GM23338 (cell line): ENCODE measurements at regions not wholly inside any gene's neighbourhood (a gene's known extent, or its start where the extent isn't known, plus 50 kb on each side); places are given as distances from the start of the nearest gene placed in this dataset.

ENCODE experiments used
- ATAC-seq: fragments of 200-7000 bp; cut with Tn5 transposase; 3 replicates; pipeline ENCODE4 v1.9.1; 2020
- DNase-seq: peaks from one replicate; pipeline ENCODE4 v3.0.0-alpha.2; 2015; ENCODE audit warnings: low spot score
- H2AFZ ChIP-seq: fragments of 200-600 bp; sonication (generic); 2 replicates; pipeline ENCODE4 v1.8.0; 2016; ENCODE audit warnings: antibody characterized with exemption, mild to moderate bottlenecking, moderate library complexity
- H3F3A ChIP-seq: fragments of 200-600 bp; sonication (generic); replicated peaks from 2 replicates; pipeline ENCODE4 v1.8.0; 2017; ENCODE audit warnings: antibody characterized with exemption, mixed run types, low read depth
- H3K27ac ChIP-seq: fragments of 200-600 bp; sonication (generic); 2 replicates; pipeline ENCODE4 v1.6.1; 2016; ENCODE audit warnings: low read depth
- H3K27me3 ChIP-seq: fragments of 200-600 bp; sonication (generic); 2 replicates; pipeline ENCODE4 v1.8.0; 2016; ENCODE audit warnings: mild to moderate bottlenecking, mixed run types, moderate library complexity; ENCODE audit not compliant: insufficient read depth
- H3K36me3 ChIP-seq: fragments of 200-600 bp; sonication (generic); 2 replicates; pipeline ENCODE4 v1.8.0; 2016; ENCODE audit warnings: mild to moderate bottlenecking; ENCODE audit not compliant: insufficient read depth
- H3K4me1 ChIP-seq: fragments of 200-600 bp; sonication (generic); 2 replicates; pipeline ENCODE4 v1.8.0; 2016; ENCODE audit warnings: mild to moderate bottlenecking, moderate library complexity; ENCODE audit not compliant: insufficient read depth
- H3K4me2 ChIP-seq: fragments of 200-600 bp; sonication (generic); 2 replicates; pipeline ENCODE4 v1.7.1; 2017; ENCODE audit warnings: mixed run types
- H3K4me3 ChIP-seq: fragments of 200-600 bp; sonication (generic); 2 replicates; pipeline ENCODE4 v1.6.1; 2016; ENCODE audit warnings: mixed run types
- H3K79me2 ChIP-seq: fragments of 200-600 bp; sonication (generic); replicated peaks from 2 replicates; pipeline ENCODE4 v1.8.0; 2017; ENCODE audit warnings: mild to moderate bottlenecking; ENCODE audit not compliant: insufficient read depth
- H3K9me2 ChIP-seq: fragments of 200-600 bp; sonication (generic); 2 replicates; pipeline ENCODE4 v1.8.0; 2017; ENCODE audit not compliant: insufficient read depth
- H4K20me1 ChIP-seq: fragments of 200-600 bp; sonication (generic); replicated peaks from 2 replicates; pipeline ENCODE4 v1.8.0; 2017; ENCODE audit warnings: mild to moderate bottlenecking; ENCODE audit not compliant: insufficient read depth
- H3K27ac Mint-ChIP-seq: 2 replicates; pipeline ENCODE4 v1.8.0; 2020; ENCODE audit warnings: inconsistent platforms, mild to moderate bottlenecking, moderate library complexity, mixed read lengths
- H3K27me3 Mint-ChIP-seq: 3 replicates; pipeline ENCODE4 v1.8.0; 2022; ENCODE audit warnings: low read depth, mild to moderate bottlenecking, moderate library complexity, mixed read lengths, inconsistent platforms; ENCODE audit not compliant: insufficient read depth, poor library complexity
- H3K36me3 Mint-ChIP-seq: 3 replicates; pipeline ENCODE4 v1.8.0; 2021; ENCODE audit warnings: low read depth, mild to moderate bottlenecking, inconsistent platforms, moderate library complexity, mixed read lengths
- H3K4me1 Mint-ChIP-seq: 3 replicates; pipeline ENCODE4 v1.8.0; 2020; ENCODE audit warnings: mild to moderate bottlenecking, inconsistent platforms, mixed read lengths
- H3K4me3 Mint-ChIP-seq: 3 replicates; pipeline ENCODE4 v1.8.0; 2021; ENCODE audit warnings: moderate library complexity, mild to moderate bottlenecking, inconsistent platforms, mixed read lengths
- H3K9me3 Mint-ChIP-seq: 3 replicates; pipeline ENCODE4 v1.8.0; 2020; ENCODE audit warnings: moderate library complexity, mild to moderate bottlenecking, inconsistent platforms, mixed read lengths
- ETS1 ChIP-seq: IDR thresholded peaks from 2 replicates; pipeline ENCODE4 v1.6.1; 2016; ENCODE audit warnings: antibody characterized with exemption
- EZH2 ChIP-seq: fragments of 200-600 bp; sonication (generic); IDR thresholded peaks from one replicate; pipeline ENCODE4 v1.8.0; 2017; ENCODE audit warnings: antibody characterized with exemption, mild to moderate bottlenecking, low read depth; ENCODE audit not compliant: unreplicated experiment
- EZH2phosphoT487 ChIP-seq: fragments of 200-600 bp; sonication (generic); IDR thresholded peaks from one replicate; pipeline ENCODE4 v1.8.1; 2018; ENCODE audit warnings: antibody characterized with exemption; ENCODE audit not compliant: unreplicated experiment
- JUNB ChIP-seq: IDR thresholded peaks from one replicate; pipeline ENCODE4 v1.6.1; 2016; ENCODE audit warnings: antibody characterized with exemption; ENCODE audit not compliant: unreplicated experiment
- POLR2AphosphoS5 ChIP-seq: IDR thresholded peaks from 2 replicates; pipeline ENCODE4 v1.6.1; 2016; ENCODE audit warnings: antibody characterized with exemption, low read depth
- STAT1 ChIP-seq: IDR thresholded peaks from one replicate; pipeline ENCODE4 v1.6.1; 2016; ENCODE audit warnings: antibody characterized with exemption; ENCODE audit not compliant: unreplicated experiment
- ZNF331 ChIP-seq: fragments of 250-450 bp; sonication (Bioruptor Pico); IDR thresholded peaks from 2 replicates; pipeline ENCODE4 v1.5.0; 2020; ENCODE audit warnings: low read depth, mild to moderate bottlenecking, moderate library complexity
- ZNF462 ChIP-seq: fragments of 250-450 bp; sonication (Bioruptor Pico); IDR thresholded peaks from 2 replicates; pipeline ENCODE4 v1.5.0; 2020; ENCODE audit warnings: mild to moderate bottlenecking, moderate library complexity
- TF ChIP-seq, protein P1 (sequence below): IDR thresholded peaks from one replicate; pipeline ENCODE4 v1.6.1; 2018; ENCODE audit warnings: antibody characterized with exemption; ENCODE audit not compliant: unreplicated experiment
- TF ChIP-seq, protein P2 (sequence below), 2 experiments: fragments of 200-600 bp in 1 of 2; sonication (generic) in 1 of 2; conservative IDR thresholded peaks; 2 replicates each; pipeline versions ENCODE4 v1.5.1 to v1.6.1; 2016 to 2017; ENCODE audit warnings: antibody characterized with exemption in 2 of 2, low read depth in 2 of 2, mild to moderate bottlenecking in 2 of 2, moderate library complexity in 1 of 2

DNA sequence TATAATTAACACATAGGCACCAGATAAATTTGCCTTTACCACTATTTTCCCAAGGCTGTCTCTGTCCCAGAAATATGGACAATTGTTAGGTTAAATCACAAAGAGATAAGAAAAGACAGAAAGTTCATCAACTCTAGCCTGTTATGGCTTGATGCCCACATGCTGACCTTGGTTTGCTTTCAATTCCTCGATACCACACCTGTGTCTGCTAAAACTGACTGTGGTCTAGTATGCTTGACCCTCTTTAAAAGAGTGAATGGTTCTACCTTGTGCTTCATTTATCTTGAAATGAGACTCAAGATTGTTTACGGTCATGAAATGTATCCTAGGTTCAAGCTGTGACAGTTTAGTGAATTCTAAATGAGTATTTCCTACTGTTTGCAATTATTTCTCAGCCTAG lies 909.0 kb upstream of the LRRTM1 start:
- peaks cover 2% of the 10 kb centered on the region; the same call in 1 of the 3 replicates for H3K9me3 Mint-ChIP-seq
- TF ChIP-seq EZH2phosphoT487 (no peak), EZH2 (no peak), ZNF462 (CRISPR knock-in tag) (no peak), POLR2AphosphoS5 (no peak), JUNB (no peak), STAT1 (no peak), ZNF331 (CRISPR knock-in tag) (no peak), ETS1 (no peak)
- TF ChIP-seq, protein P1, sequence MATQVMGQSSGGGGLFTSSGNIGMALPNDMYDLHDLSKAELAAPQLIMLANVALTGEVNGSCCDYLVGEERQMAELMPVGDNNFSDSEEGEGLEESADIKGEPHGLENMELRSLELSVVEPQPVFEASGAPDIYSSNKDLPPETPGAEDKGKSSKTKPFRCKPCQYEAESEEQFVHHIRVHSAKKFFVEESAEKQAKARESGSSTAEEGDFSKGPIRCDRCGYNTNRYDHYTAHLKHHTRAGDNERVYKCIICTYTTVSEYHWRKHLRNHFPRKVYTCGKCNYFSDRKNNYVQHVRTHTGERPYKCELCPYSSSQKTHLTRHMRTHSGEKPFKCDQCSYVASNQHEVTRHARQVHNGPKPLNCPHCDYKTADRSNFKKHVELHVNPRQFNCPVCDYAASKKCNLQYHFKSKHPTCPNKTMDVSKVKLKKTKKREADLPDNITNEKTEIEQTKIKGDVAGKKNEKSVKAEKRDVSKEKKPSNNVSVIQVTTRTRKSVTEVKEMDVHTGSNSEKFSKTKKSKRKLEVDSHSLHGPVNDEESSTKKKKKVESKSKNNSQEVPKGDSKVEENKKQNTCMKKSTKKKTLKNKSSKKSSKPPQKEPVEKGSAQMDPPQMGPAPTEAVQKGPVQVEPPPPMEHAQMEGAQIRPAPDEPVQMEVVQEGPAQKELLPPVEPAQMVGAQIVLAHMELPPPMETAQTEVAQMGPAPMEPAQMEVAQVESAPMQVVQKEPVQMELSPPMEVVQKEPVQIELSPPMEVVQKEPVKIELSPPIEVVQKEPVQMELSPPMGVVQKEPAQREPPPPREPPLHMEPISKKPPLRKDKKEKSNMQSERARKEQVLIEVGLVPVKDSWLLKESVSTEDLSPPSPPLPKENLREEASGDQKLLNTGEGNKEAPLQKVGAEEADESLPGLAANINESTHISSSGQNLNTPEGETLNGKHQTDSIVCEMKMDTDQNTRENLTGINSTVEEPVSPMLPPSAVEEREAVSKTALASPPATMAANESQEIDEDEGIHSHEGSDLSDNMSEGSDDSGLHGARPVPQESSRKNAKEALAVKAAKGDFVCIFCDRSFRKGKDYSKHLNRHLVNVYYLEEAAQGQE, result no peak
- TF ChIP-seq, protein P2, sequence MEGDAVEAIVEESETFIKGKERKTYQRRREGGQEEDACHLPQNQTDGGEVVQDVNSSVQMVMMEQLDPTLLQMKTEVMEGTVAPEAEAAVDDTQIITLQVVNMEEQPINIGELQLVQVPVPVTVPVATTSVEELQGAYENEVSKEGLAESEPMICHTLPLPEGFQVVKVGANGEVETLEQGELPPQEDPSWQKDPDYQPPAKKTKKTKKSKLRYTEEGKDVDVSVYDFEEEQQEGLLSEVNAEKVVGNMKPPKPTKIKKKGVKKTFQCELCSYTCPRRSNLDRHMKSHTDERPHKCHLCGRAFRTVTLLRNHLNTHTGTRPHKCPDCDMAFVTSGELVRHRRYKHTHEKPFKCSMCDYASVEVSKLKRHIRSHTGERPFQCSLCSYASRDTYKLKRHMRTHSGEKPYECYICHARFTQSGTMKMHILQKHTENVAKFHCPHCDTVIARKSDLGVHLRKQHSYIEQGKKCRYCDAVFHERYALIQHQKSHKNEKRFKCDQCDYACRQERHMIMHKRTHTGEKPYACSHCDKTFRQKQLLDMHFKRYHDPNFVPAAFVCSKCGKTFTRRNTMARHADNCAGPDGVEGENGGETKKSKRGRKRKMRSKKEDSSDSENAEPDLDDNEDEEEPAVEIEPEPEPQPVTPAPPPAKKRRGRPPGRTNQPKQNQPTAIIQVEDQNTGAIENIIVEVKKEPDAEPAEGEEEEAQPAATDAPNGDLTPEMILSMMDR (conservative IDR thresholded peaks at IDR 0.05; ENCODE audit: low read depth in 2 of 2), result no peak
- Histone ChIP-seq H3F3A (no peaks in the 10 kb centered on the region), H3K79me2 (no peaks in the 10 kb centered on the region), H3K27ac (no peak overlapping the region), H4K20me1 (no peaks in the 10 kb centered on the region), H2AFZ (no peak overlapping the region), H3K27me3 (no peaks in the 10 kb centered on the region), H3K36me3 (no peaks in the 10 kb centered on the region), H3K4me1 (no peaks in the 10 kb centered on the region), H3K4me3 (no peak overlapping the region), H3K9me2 (no peaks in the 10 kb centered on the region), H3K4me2 (no peak overlapping the region)
- no peak overlapping the region for H3K4me3 Mint-ChIP-seq
- H3K27ac Mint-ChIP-seq, result no peak overlapping the region
- H3K27me3 Mint-ChIP-seq, result no peaks in the 10 kb centered on the region
- ATAC-seq, result no peak
- H3K36me3 Mint-ChIP-seq, result no peaks in the 10 kb centered on the region
- H3K4me1 Mint-ChIP-seq, result no peaks in the 10 kb centered on the region
- no peak for DNase-seq
